GM23338 (cell line): ENCODE measurements at regions not wholly inside any gene's neighbourhood (a gene's known extent, or its start where the extent isn't known, plus 50 kb on each side); places are given as distances from the start of the nearest gene placed in this dataset.

Experiments used
- ATAC-seq: fragments of 200-7000 bp; cut with Tn5 transposase; 3 replicates; pipeline ENCODE4 v1.9.1; 2020
- DNase-seq: peaks from one replicate; pipeline ENCODE4 v3.0.0-alpha.2; 2015; ENCODE audit warnings: low spot score
- H2AFZ ChIP-seq: fragments of 200-600 bp; sonication (generic); 2 replicates; pipeline ENCODE4 v1.8.0; 2016; ENCODE audit warnings: antibody characterized with exemption, mild to moderate bottlenecking, moderate library complexity
- H3F3A ChIP-seq: fragments of 200-600 bp; sonication (generic); replicated peaks from 2 replicates; pipeline ENCODE4 v1.8.0; 2017; ENCODE audit warnings: antibody characterized with exemption, mixed run types, low read depth
- H3K27ac ChIP-seq: fragments of 200-600 bp; sonication (generic); 2 replicates; pipeline ENCODE4 v1.6.1; 2016; ENCODE audit warnings: low read depth
- H3K27me3 ChIP-seq: fragments of 200-600 bp; sonication (generic); 2 replicates; pipeline ENCODE4 v1.8.0; 2016; ENCODE audit warnings: mild to moderate bottlenecking, mixed run types, moderate library complexity; ENCODE audit not compliant: insufficient read depth
- H3K36me3 ChIP-seq: fragments of 200-600 bp; sonication (generic); 2 replicates; pipeline ENCODE4 v1.8.0; 2016; ENCODE audit warnings: mild to moderate bottlenecking; ENCODE audit not compliant: insufficient read depth
- H3K4me1 ChIP-seq: fragments of 200-600 bp; sonication (generic); 2 replicates; pipeline ENCODE4 v1.8.0; 2016; ENCODE audit warnings: mild to moderate bottlenecking, moderate library complexity; ENCODE audit not compliant: insufficient read depth
- H3K4me2 ChIP-seq: fragments of 200-600 bp; sonication (generic); 2 replicates; pipeline ENCODE4 v1.7.1; 2017; ENCODE audit warnings: mixed run types
- H3K4me3 ChIP-seq: fragments of 200-600 bp; sonication (generic); 2 replicates; pipeline ENCODE4 v1.6.1; 2016; ENCODE audit warnings: mixed run types
- H3K79me2 ChIP-seq: fragments of 200-600 bp; sonication (generic); replicated peaks from 2 replicates; pipeline ENCODE4 v1.8.0; 2017; ENCODE audit warnings: mild to moderate bottlenecking; ENCODE audit not compliant: insufficient read depth
- H3K9me2 ChIP-seq: fragments of 200-600 bp; sonication (generic); 2 replicates; pipeline ENCODE4 v1.8.0; 2017; ENCODE audit not compliant: insufficient read depth
- H4K20me1 ChIP-seq: fragments of 200-600 bp; sonication (generic); replicated peaks from 2 replicates; pipeline ENCODE4 v1.8.0; 2017; ENCODE audit warnings: mild to moderate bottlenecking; ENCODE audit not compliant: insufficient read depth
- H3K27ac Mint-ChIP-seq: 2 replicates; pipeline ENCODE4 v1.8.0; 2020; ENCODE audit warnings: inconsistent platforms, mild to moderate bottlenecking, moderate library complexity, mixed read lengths
- H3K27me3 Mint-ChIP-seq: 3 replicates; pipeline ENCODE4 v1.8.0; 2022; ENCODE audit warnings: low read depth, mild to moderate bottlenecking, moderate library complexity, mixed read lengths, inconsistent platforms; ENCODE audit not compliant: insufficient read depth, poor library complexity
- H3K36me3 Mint-ChIP-seq: 3 replicates; pipeline ENCODE4 v1.8.0; 2021; ENCODE audit warnings: low read depth, mild to moderate bottlenecking, inconsistent platforms, moderate library complexity, mixed read lengths
- H3K4me1 Mint-ChIP-seq: 3 replicates; pipeline ENCODE4 v1.8.0; 2020; ENCODE audit warnings: mild to moderate bottlenecking, inconsistent platforms, mixed read lengths
- H3K4me3 Mint-ChIP-seq: 3 replicates; pipeline ENCODE4 v1.8.0; 2021; ENCODE audit warnings: moderate library complexity, mild to moderate bottlenecking, inconsistent platforms, mixed read lengths
- H3K9me3 Mint-ChIP-seq: 3 replicates; pipeline ENCODE4 v1.8.0; 2020; ENCODE audit warnings: moderate library complexity, mild to moderate bottlenecking, inconsistent platforms, mixed read lengths
- CREB1 ChIP-seq: fragments of 250-450 bp; sonication (Bioruptor Pico); IDR thresholded peaks from 2 replicates; pipeline ENCODE4 v1.5.0; 2020; ENCODE audit warnings: low read depth, mild to moderate bottlenecking, moderate library complexity
- ETS1 ChIP-seq: IDR thresholded peaks from 2 replicates; pipeline ENCODE4 v1.6.1; 2016; ENCODE audit warnings: antibody characterized with exemption
- EZH2 ChIP-seq: fragments of 200-600 bp; sonication (generic); IDR thresholded peaks from one replicate; pipeline ENCODE4 v1.8.0; 2017; ENCODE audit warnings: antibody characterized with exemption, mild to moderate bottlenecking, low read depth; ENCODE audit not compliant: unreplicated experiment
- EZH2phosphoT487 ChIP-seq: fragments of 200-600 bp; sonication (generic); IDR thresholded peaks from one replicate; pipeline ENCODE4 v1.8.1; 2018; ENCODE audit warnings: antibody characterized with exemption; ENCODE audit not compliant: unreplicated experiment
- JUNB ChIP-seq: IDR thresholded peaks from one replicate; pipeline ENCODE4 v1.6.1; 2016; ENCODE audit warnings: antibody characterized with exemption; ENCODE audit not compliant: unreplicated experiment
- ZNF462 ChIP-seq: fragments of 250-450 bp; sonication (Bioruptor Pico); IDR thresholded peaks from 2 replicates; pipeline ENCODE4 v1.5.0; 2020; ENCODE audit warnings: mild to moderate bottlenecking, moderate library complexity
- TF ChIP-seq, protein P1 (sequence below): IDR thresholded peaks from one replicate; pipeline ENCODE4 v1.6.1; 2018; ENCODE audit warnings: antibody characterized with exemption; ENCODE audit not compliant: unreplicated experiment

- H3K36me3 ChIP-seq = no peaks in the 10 kb centered on the region
- no peaks in the 10 kb centered on the region for H3K9me2 ChIP-seq
- no peaks in the 10 kb centered on the region for H3K9me3 Mint-ChIP-seq
- no peak overlapping the region for H3K4me3 Mint-ChIP-seq
- H2AFZ ChIP-seq = no peak overlapping the region
- no peaks in the 10 kb centered on the region for H3F3A ChIP-seq
- H3K27ac ChIP-seq = no peak overlapping the region
- no peak for ATAC-seq
- no peaks in the 10 kb centered on the region for H3K79me2 ChIP-seq
- TF ChIP-seq EZH2phosphoT487 = no peak
- TF ChIP-seq CREB1 (CRISPR knock-in tag) = no peak
- no peak for TF ChIP-seq EZH2
- TF ChIP-seq JUNB = no peak
- no peak for TF ChIP-seq ZNF462 (CRISPR knock-in tag)
- TF ChIP-seq, protein P1, sequence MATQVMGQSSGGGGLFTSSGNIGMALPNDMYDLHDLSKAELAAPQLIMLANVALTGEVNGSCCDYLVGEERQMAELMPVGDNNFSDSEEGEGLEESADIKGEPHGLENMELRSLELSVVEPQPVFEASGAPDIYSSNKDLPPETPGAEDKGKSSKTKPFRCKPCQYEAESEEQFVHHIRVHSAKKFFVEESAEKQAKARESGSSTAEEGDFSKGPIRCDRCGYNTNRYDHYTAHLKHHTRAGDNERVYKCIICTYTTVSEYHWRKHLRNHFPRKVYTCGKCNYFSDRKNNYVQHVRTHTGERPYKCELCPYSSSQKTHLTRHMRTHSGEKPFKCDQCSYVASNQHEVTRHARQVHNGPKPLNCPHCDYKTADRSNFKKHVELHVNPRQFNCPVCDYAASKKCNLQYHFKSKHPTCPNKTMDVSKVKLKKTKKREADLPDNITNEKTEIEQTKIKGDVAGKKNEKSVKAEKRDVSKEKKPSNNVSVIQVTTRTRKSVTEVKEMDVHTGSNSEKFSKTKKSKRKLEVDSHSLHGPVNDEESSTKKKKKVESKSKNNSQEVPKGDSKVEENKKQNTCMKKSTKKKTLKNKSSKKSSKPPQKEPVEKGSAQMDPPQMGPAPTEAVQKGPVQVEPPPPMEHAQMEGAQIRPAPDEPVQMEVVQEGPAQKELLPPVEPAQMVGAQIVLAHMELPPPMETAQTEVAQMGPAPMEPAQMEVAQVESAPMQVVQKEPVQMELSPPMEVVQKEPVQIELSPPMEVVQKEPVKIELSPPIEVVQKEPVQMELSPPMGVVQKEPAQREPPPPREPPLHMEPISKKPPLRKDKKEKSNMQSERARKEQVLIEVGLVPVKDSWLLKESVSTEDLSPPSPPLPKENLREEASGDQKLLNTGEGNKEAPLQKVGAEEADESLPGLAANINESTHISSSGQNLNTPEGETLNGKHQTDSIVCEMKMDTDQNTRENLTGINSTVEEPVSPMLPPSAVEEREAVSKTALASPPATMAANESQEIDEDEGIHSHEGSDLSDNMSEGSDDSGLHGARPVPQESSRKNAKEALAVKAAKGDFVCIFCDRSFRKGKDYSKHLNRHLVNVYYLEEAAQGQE = no peak
- no peak for TF ChIP-seq ETS1
- H4K20me1 ChIP-seq = no peaks in the 10 kb centered on the region
- peaks cover 19% of the 10 kb centered on the region for H3K4me1 Mint-ChIP-seq
- H3K27ac Mint-ChIP-seq = no peak overlapping the region
- no peak overlapping the region for H3K4me3 ChIP-seq
- peaks cover 16% of the 10 kb centered on the region for H3K4me1 ChIP-seq
- H3K27me3 Mint-ChIP-seq = peaks cover 5% of the 10 kb centered on the region
- H3K4me2 ChIP-seq = no peak overlapping the region
- H3K36me3 Mint-ChIP-seq = no peaks in the 10 kb centered on the region
- no peaks in the 10 kb centered on the region for H3K27me3 ChIP-seq
- DNase-seq = no peak
Measured at GRCh38 chr18:76593843-76594242, 98.8 kb upstream of the ZNF516 start.
